ENCODE measurements at regions not wholly inside any gene's neighbourhood (a gene's known extent, or its start where the extent isn't known, plus 50 kb on each side); places are given as distances from the start of the nearest gene placed in this dataset.

- FAIRE-seq: no peak
Observed at GRCh38 chr2:146240391-146240790, 1604.4 kb upstream of the ACVR2A start.

GRCh38 chr2:146239392-146240135 is 1605.3 kb upstream of the ACVR2A start:
- no peak for FAIRE-seq

GRCh38 chr2:146238254-146238966 is 1606.4 kb upstream of the ACVR2A start:
- no peak for FAIRE-seq

GRCh38 chr2:146235158-146235557 is 1609.7 kb upstream of the ACVR2A start:
- no peak for FAIRE-seq

GRCh38 chr2:146229508-146230155 is 1615.2 kb upstream of the ACVR2A start:
- FAIRE-seq: no peak

GRCh38 chr2:146228466-146229058 is 1616.3 kb upstream of the ACVR2A start:
- no peak for FAIRE-seq

GRCh38 chr2:146228020-146228393 is 1616.8 kb upstream of the ACVR2A start:
- FAIRE-seq: no peak

- FAIRE-seq: no peak
Observed at GRCh38 chr2:146227152-146228019, 1617.4 kb upstream of the ACVR2A start.

GRCh38 chr2:146226077-146226476 is 1618.8 kb upstream of the ACVR2A start:
- FAIRE-seq: no peak

- no peak for FAIRE-seq
Observed at GRCh38 chr2:146221826-146222225, 1623.0 kb upstream of the ACVR2A start.

- FAIRE-seq: no peak
Observed at GRCh38 chr2:146220957-146221356, 1623.9 kb upstream of the ACVR2A start.

- no peak for FAIRE-seq
Observed at GRCh38 chr2:146214394-146214929, 1630.4 kb upstream of the ACVR2A start.

GRCh38 chr2:146213674-146214073 is 1631.2 kb upstream of the ACVR2A start:
- FAIRE-seq: no peak

GRCh38 chr2:146212602-146213001 is 1632.2 kb upstream of the ACVR2A start:
- no peak for FAIRE-seq

- no peak for FAIRE-seq
Observed at GRCh38 chr2:146209842-146210275, 1635.0 kb upstream of the ACVR2A start.

- no peak for FAIRE-seq
Observed at GRCh38 chr2:146207901-146208300, 1636.9 kb upstream of the ACVR2A start.

GRCh38 chr2:146207417-146207816 is 1637.4 kb upstream of the ACVR2A start:
- FAIRE-seq: no peak

GRCh38 chr2:146203064-146203624 is 1641.7 kb upstream of the ACVR2A start:
- FAIRE-seq: no peak

- no peak for FAIRE-seq
Observed at GRCh38 chr2:146193619-146194018, 1651.2 kb upstream of the ACVR2A start.

GRCh38 chr2:146189541-146189940 is 1655.3 kb upstream of the ACVR2A start:
- no peak for FAIRE-seq

GRCh38 chr2:146173934-146174333 is 1654.0 kb upstream of the ZEB2 start:
- no peak for FAIRE-seq

Data from TTC549 (cell line).